Endodermal cell (in vitro differentiated cells): ENCODE measurements at regions not wholly inside any gene's neighbourhood (a gene's known extent, or its start where the extent isn't known, plus 50 kb on each side); places are given as distances from the start of the nearest gene placed in this dataset.
"Not testable (repeated sequence)": the region's sequence is repeated elsewhere in the genome, so short reads cannot be mapped to it uniquely, and the experiment has no call there.

Experiments
- DNase-seq: peaks from one replicate; pipeline ENCODE4 v3.0.0-alpha.2; 2017
- H3K27ac ChIP-seq: 2 replicates; pipeline ENCODE4 v1.5.1; 2013; ENCODE audit warnings: mild to moderate bottlenecking, low read depth, low read length, moderate library complexity
- H3K27me3 ChIP-seq: 2 replicates; pipeline ENCODE4 v1.6.1; 2013; ENCODE audit warnings: mild to moderate bottlenecking, low read length, moderate library complexity; ENCODE audit not compliant: insufficient read depth, control insufficient read depth, poor library complexity, severe bottlenecking
- H3K36me3 ChIP-seq: 2 replicates; pipeline ENCODE4 v1.7.0; 2013; ENCODE audit warnings: mild to moderate bottlenecking, low read length, moderate library complexity; ENCODE audit not compliant: control insufficient read depth, insufficient read depth
- H3K4me1 ChIP-seq: one replicate; pipeline ENCODE4 v1.7.0; 2013; ENCODE audit warnings: low read length; ENCODE audit not compliant: control insufficient read depth, insufficient read depth
- H3K4me3 ChIP-seq: 2 replicates; pipeline ENCODE4 v1.5.1; 2013; ENCODE audit warnings: mild to moderate bottlenecking, low read length, moderate library complexity
- H3K9ac ChIP-seq: 2 replicates; pipeline ENCODE4 v1.6.1; 2013; ENCODE audit warnings: mild to moderate bottlenecking, low read length, moderate library complexity; ENCODE audit not compliant: poor library complexity, severe bottlenecking; ENCODE audit errors: extremely low read depth
- H3K9me3 ChIP-seq: 2 replicates; pipeline ENCODE4 v1.6.1; 2013; ENCODE audit warnings: mild to moderate bottlenecking, low read length, moderate library complexity; ENCODE audit not compliant: control insufficient read depth
- H3K27ac Mint-ChIP-seq: 2 replicates; pipeline ENCODE4 v1.8.0; 2020; ENCODE audit warnings: mixed read lengths
- H3K27me3 Mint-ChIP-seq: 2 replicates; pipeline ENCODE4 v1.8.0; 2021; ENCODE audit warnings: mild to moderate bottlenecking, mixed read lengths; ENCODE audit not compliant: insufficient read depth
- H3K36me3 Mint-ChIP-seq: 2 replicates; pipeline ENCODE4 v1.8.0; 2020; ENCODE audit warnings: low read depth, mixed read lengths
- H3K4me1 Mint-ChIP-seq: 2 replicates; pipeline ENCODE4 v1.8.0; 2020; ENCODE audit warnings: mixed read lengths
- H3K4me3 Mint-ChIP-seq: 2 replicates; pipeline ENCODE4 v1.8.0; 2020; ENCODE audit warnings: mild to moderate bottlenecking, moderate library complexity, mixed read lengths
- H3K9me3 Mint-ChIP-seq: 2 replicates; pipeline ENCODE4 v1.8.0; 2020; ENCODE audit warnings: mild to moderate bottlenecking, mixed read lengths
- WGBS, 2 experiments: methylation state at CpG; one replicate each; pipeline versions ENCODE4 v1.1.5 to v1.1.7; 2013; ENCODE audit warnings: missing lambda C conversion rate in 2 of 2, mixed read lengths in 1 of 2; ENCODE audit not compliant: insufficient coverage in 1 of 2, insufficient read length in 1 of 2; 5-methylcytosine and 5-hydroxymethylcytosine counted together
- TF ChIP-seq, protein P1 (sequence below): fragments of 200-600 bp; sonication (generic); conservative IDR thresholded peaks from 2 replicates; pipeline ENCODE4 v1.5.0; 2021; ENCODE audit warnings: antibody characterized with exemption, mild to moderate bottlenecking

GRCh38 chr7:108650467-108650866 lies 80.8 kb downstream of the DNAJB9 start:
- 100% methylated on average over 1 of the region's 1 CpG for WGBS, 2 experiments
- Histone ChIP-seq H3K27ac (no peak overlapping the region), H3K9ac (no peak overlapping the region), H3K9me3 (peaks cover 3% of the 10 kb centered on the region), H3K4me1 (no peaks in the 10 kb centered on the region), H3K27me3 (no peaks in the 10 kb centered on the region), H3K36me3 (no peaks in the 10 kb centered on the region), H3K4me3 (no peak overlapping the region)
- H3K4me1 Mint-ChIP-seq, result no peaks in the 10 kb centered on the region
- no peak for DNase-seq
- H3K27me3 Mint-ChIP-seq, result no peaks in the 10 kb centered on the region
- peaks cover 6% of the 10 kb centered on the region for H3K9me3 Mint-ChIP-seq
- H3K4me3 Mint-ChIP-seq, result no peak overlapping the region
- TF ChIP-seq, protein P1, sequence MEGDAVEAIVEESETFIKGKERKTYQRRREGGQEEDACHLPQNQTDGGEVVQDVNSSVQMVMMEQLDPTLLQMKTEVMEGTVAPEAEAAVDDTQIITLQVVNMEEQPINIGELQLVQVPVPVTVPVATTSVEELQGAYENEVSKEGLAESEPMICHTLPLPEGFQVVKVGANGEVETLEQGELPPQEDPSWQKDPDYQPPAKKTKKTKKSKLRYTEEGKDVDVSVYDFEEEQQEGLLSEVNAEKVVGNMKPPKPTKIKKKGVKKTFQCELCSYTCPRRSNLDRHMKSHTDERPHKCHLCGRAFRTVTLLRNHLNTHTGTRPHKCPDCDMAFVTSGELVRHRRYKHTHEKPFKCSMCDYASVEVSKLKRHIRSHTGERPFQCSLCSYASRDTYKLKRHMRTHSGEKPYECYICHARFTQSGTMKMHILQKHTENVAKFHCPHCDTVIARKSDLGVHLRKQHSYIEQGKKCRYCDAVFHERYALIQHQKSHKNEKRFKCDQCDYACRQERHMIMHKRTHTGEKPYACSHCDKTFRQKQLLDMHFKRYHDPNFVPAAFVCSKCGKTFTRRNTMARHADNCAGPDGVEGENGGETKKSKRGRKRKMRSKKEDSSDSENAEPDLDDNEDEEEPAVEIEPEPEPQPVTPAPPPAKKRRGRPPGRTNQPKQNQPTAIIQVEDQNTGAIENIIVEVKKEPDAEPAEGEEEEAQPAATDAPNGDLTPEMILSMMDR, result no peak
- no peak overlapping the region for H3K27ac Mint-ChIP-seq
- no peaks in the 10 kb centered on the region for H3K36me3 Mint-ChIP-seq

- H3K4me1 ChIP-seq, result no peaks in the 10 kb centered on the region
- H3K4me3 ChIP-seq, result no peak overlapping the region
- TF ChIP-seq, protein P1, result no peak
- Mint-ChIP-seq H3K4me3 (no peak overlapping the region), H3K4me1 (no peaks in the 10 kb centered on the region), H3K36me3 (no peaks in the 10 kb centered on the region), H3K9me3 (no peaks in the 10 kb centered on the region), H3K27ac (no peak overlapping the region), H3K27me3 (no peaks in the 10 kb centered on the region)
- WGBS, 2 experiments, result 95 to 100% methylated on average over 9 of the region's 9 CpGs
- H3K27ac ChIP-seq, result no peak overlapping the region
- no peaks in the 10 kb centered on the region for H3K27me3 ChIP-seq
- H3K36me3 ChIP-seq, result no peaks in the 10 kb centered on the region
- no peaks in the 10 kb centered on the region for H3K9me3 ChIP-seq
- no peak for DNase-seq
- H3K9ac ChIP-seq, result no peak overlapping the region
Measured at GRCh38 chr7:108652886-108653285, 83.2 kb downstream of the DNAJB9 start.

DNA sequence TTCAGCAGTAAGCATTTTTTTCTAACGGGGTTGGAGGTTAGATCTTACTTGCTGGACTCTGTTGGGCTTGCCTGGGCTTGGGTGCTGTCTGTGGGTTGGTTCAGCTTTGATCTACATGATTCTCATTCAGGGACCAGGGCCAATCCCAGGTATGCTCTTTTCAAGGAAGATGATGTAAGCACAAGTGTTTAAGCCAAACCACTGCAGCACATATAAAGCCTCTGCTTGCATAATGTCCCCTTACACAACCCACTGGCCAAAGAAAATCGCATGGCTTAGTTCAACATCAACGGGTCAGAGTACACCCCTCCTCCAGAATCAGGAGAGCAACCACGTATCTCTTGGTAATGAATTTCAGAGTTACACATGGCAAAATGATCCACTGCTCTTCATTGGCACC lies 83.9 kb downstream of the DNAJB9 start:
- 88 to 94% methylated on average over 1 to 4 of the region's 4 CpGs for WGBS, 2 experiments
- no peaks in the 10 kb centered on the region for H3K9me3 Mint-ChIP-seq

GRCh38 chr7:108657140-108657726 lies 87.6 kb downstream of the DNAJB9 start:
- not testable (repeated sequence) for H3K27ac ChIP-seq, H3K9me3 ChIP-seq, H3K36me3 Mint-ChIP-seq, H3K27ac Mint-ChIP-seq, H3K9ac ChIP-seq, H3K4me3 Mint-ChIP-seq, H3K4me1 Mint-ChIP-seq, H3K9me3 Mint-ChIP-seq, H3K4me3 ChIP-seq, DNase-seq, H3K4me1 ChIP-seq, H3K36me3 ChIP-seq, H3K27me3 Mint-ChIP-seq, H3K27me3 ChIP-seq
- WGBS, 2 experiments, result 85 to 97% methylated on average over 2 to 37 of the region's 37 CpGs

More for the DNA sequence above, 83.9 kb downstream of the DNAJB9 start:
- Histone ChIP-seq H3K4me1 (no peaks in the 10 kb centered on the region), H3K27ac (no peak overlapping the region), H3K4me3 (no peak overlapping the region), H3K36me3 (no peaks in the 10 kb centered on the region), H3K9ac (no peak overlapping the region), H3K9me3 (no peaks in the 10 kb centered on the region), H3K27me3 (no peaks in the 10 kb centered on the region)
- Mint-ChIP-seq H3K36me3 (no peaks in the 10 kb centered on the region), H3K27ac (no peak overlapping the region), H3K27me3 (no peaks in the 10 kb centered on the region), H3K4me3 (no peak overlapping the region), H3K4me1 (no peaks in the 10 kb centered on the region)
- TF ChIP-seq, protein P1, result no peak
- DNase-seq, result no peak
